Parathyroid adenoma (tissue), 2 donors: ENCODE measurements at regions not wholly inside any gene's neighbourhood (a gene's known extent, or its start where the extent isn't known, plus 50 kb on each side); places are given as distances from the start of the nearest gene placed in this dataset.
"Not testable (repeated sequence)": the region's sequence is repeated elsewhere in the genome, so short reads cannot be mapped to it uniquely, and the experiment has no call there.

Experiments used
- H2AFZ ChIP-seq: fragments of 300-600 bp; sonication (generic); one replicate; pipeline ENCODE4 v1.7.0; 2017; ENCODE audit warnings: antibody characterized with exemption, mild to moderate bottlenecking
- H3K27ac ChIP-seq: fragments of 300-600 bp; sonication (generic); one replicate; pipeline ENCODE4 v1.7.0; 2017
- H3K27me3 ChIP-seq: fragments of 300-600 bp; sonication (generic); one replicate; pipeline ENCODE4 v1.7.0; 2017; ENCODE audit warnings: low read length; ENCODE audit not compliant: control insufficient read depth, insufficient read depth
- H3K36me3 ChIP-seq: fragments of 300-600 bp; sonication (generic); one replicate; pipeline ENCODE4 v1.7.0; 2017; ENCODE audit warnings: low read length; ENCODE audit not compliant: control insufficient read depth, insufficient read depth
- H3K4me1 ChIP-seq: fragments of 300-600 bp; sonication (generic); one replicate; pipeline ENCODE4 v1.7.0; 2017; ENCODE audit warnings: control low read depth
- H3K4me2 ChIP-seq: fragments of 300-600 bp; sonication (generic); one replicate; pipeline ENCODE4 v1.7.0; 2017; ENCODE audit warnings: low read length
- H3K4me3 ChIP-seq: fragments of 300-600 bp; sonication (generic); one replicate; pipeline ENCODE4 v1.7.0; 2017; ENCODE audit warnings: low read depth, low read length
- H3K79me2 ChIP-seq: fragments of 300-600 bp; sonication (generic); one replicate; pipeline ENCODE4 v1.7.0; 2017; ENCODE audit warnings: control low read depth
- H3K9ac ChIP-seq: fragments of 300-600 bp; sonication (generic); one replicate; pipeline ENCODE4 v1.7.0; 2017; ENCODE audit warnings: mild to moderate bottlenecking
- H3K9me3 ChIP-seq: fragments of 300-600 bp; sonication (generic); one replicate; pipeline ENCODE4 v1.7.0; 2017; ENCODE audit warnings: low read length; ENCODE audit not compliant: control insufficient read depth
- TF ChIP-seq, protein P1 (sequence below): fragments of 300-600 bp; sonication (generic); IDR thresholded peaks from one replicate; pipeline ENCODE4 v1.7.0; 2017; ENCODE audit warnings: antibody characterized with exemption, mild to moderate bottlenecking
- donor health status: primary hyperparathyroidism.

DNA sequence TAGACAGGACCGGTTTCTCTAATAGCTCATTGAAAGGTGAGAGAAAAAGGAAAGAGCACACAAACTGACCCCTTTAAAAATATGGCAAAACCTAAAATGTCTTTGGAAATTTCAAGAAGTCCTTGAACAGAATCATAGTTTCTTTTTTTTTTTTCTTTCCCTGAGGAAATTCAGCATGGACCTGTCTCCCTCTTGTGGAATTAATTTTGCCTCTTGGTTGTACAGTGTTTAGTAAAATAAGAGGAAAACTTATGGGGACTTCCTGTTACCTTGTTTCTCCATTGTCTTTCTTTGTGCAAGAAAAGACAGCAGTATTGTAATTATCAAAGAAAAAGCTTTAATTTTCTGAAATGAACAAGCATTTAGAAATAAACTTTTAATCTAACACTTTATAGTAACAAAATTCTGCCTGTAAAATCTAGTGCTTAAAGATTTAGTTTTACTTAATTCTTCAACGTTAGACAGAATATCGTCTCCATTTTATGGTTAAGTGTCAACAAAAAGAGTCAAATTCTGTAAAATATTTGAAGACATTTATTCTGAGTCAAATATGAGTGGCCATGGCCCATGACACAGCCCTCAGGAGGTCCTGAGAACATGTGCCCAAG, 176.3 kb upstream of the NABP1 start:
- Histone ChIP-seq H3K27ac (peak overlapping the region; percentile 41), H2AFZ (peak overlapping the region; percentile 29), H3K27me3 (no peaks in the 10 kb centered on the region), H3K4me1 (no peaks in the 10 kb centered on the region), H3K9me3 (no peaks in the 10 kb centered on the region), H3K4me2 (no peak overlapping the region), H3K4me3 (no peak overlapping the region), H3K36me3 (no peaks in the 10 kb centered on the region), H3K9ac (no peak overlapping the region), H3K79me2 (no peaks in the 10 kb centered on the region)
- TF ChIP-seq, protein P1, sequence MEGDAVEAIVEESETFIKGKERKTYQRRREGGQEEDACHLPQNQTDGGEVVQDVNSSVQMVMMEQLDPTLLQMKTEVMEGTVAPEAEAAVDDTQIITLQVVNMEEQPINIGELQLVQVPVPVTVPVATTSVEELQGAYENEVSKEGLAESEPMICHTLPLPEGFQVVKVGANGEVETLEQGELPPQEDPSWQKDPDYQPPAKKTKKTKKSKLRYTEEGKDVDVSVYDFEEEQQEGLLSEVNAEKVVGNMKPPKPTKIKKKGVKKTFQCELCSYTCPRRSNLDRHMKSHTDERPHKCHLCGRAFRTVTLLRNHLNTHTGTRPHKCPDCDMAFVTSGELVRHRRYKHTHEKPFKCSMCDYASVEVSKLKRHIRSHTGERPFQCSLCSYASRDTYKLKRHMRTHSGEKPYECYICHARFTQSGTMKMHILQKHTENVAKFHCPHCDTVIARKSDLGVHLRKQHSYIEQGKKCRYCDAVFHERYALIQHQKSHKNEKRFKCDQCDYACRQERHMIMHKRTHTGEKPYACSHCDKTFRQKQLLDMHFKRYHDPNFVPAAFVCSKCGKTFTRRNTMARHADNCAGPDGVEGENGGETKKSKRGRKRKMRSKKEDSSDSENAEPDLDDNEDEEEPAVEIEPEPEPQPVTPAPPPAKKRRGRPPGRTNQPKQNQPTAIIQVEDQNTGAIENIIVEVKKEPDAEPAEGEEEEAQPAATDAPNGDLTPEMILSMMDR, result peak; percentile 51

DNA sequence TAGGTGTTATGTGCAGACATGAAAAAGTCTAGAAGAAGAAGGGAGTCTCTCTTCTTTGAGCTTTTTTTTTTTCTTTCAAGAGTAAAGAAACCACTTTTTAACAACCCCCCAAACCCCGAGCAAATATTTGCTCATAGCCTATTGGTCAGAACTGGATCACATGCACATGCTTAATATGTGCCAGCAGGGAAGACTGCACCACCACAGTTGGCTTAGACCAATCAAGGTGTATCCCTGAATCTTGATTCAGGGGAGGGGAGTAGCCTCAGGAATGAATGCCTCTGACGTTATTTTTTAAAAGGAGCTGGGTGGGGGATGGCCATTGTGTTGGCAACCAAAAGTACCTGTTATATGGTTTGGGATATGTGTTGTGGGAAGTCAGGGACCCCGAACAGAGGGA, 171.4 kb upstream of the NABP1 start:
- Histone ChIP-seq H3K9me3 (no peaks in the 10 kb centered on the region), H3K4me1 (no peaks in the 10 kb centered on the region), H3K4me3 (no peak overlapping the region), H2AFZ (no peak overlapping the region), H3K27ac (no peak overlapping the region), H3K79me2 (no peaks in the 10 kb centered on the region), H3K4me2 (no peak overlapping the region), H3K36me3 (no peaks in the 10 kb centered on the region), H3K27me3 (no peaks in the 10 kb centered on the region), H3K9ac (no peak overlapping the region)
- TF ChIP-seq, protein P1, result no peak

DNA sequence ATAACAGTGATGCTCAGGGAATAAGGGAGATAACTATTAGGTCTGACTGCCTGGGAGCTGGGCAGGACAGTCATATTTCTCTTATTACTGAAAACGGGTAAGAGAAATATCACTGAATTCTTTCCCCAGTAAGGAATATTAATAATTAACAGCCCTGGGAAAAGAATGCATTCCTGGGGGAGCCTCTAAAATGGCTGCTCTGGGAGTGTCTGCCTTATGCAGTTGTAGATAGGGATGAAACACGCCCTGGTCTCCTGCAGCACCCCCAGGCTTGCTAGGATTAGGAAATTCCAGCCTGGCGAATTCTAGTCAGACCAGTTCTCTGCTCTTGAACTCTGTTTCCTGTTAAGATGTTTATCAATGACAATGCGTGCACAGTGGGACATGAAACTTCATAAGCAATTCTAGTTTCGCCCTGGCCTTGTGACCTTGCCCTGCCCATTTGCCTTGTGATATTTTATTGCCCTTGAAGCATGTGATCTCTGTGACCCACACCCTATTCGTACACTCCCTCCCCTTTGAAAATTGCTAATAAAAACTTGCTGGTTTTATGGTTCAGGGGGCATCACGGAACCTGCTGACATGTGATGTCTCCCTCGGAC, 170.6 kb upstream of the NABP1 start:
- H3K9me3 ChIP-seq, H2AFZ ChIP-seq, H3K9ac ChIP-seq, H3K27ac ChIP-seq, H3K4me3 ChIP-seq, H3K36me3 ChIP-seq, H3K4me1 ChIP-seq, H3K4me2 ChIP-seq, H3K79me2 ChIP-seq, H3K27me3 ChIP-seq: not testable (repeated sequence)

DNA sequence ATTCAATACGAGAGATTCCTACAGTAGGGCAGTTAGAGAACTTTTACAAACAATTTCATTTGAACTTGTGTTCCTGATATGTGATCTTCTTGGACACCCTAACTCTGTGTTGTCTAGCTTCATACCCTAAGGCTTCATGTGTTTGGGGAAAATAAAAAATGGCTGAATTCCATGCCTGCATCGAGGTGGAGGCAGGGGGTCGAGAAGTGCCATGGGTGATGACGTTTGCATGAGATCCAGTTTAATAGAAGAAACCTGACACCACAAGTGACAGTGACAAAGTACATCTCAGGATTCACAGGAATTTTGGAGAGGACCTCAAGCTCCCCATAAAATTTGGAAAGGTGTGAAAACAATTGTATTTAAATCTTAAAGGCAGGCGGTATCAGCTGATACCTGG, 169.2 kb upstream of the NABP1 start:
- Histone ChIP-seq H3K9me3 (no peaks in the 10 kb centered on the region), H3K4me3 (no peak overlapping the region), H3K27ac (no peak overlapping the region), H3K79me2 (no peaks in the 10 kb centered on the region), H3K4me1 (no peaks in the 10 kb centered on the region), H2AFZ (no peak overlapping the region), H3K4me2 (no peak overlapping the region), H3K9ac (no peak overlapping the region), H3K36me3 (no peaks in the 10 kb centered on the region), H3K27me3 (no peaks in the 10 kb centered on the region)
- TF ChIP-seq, protein P1, result no peak

DNA sequence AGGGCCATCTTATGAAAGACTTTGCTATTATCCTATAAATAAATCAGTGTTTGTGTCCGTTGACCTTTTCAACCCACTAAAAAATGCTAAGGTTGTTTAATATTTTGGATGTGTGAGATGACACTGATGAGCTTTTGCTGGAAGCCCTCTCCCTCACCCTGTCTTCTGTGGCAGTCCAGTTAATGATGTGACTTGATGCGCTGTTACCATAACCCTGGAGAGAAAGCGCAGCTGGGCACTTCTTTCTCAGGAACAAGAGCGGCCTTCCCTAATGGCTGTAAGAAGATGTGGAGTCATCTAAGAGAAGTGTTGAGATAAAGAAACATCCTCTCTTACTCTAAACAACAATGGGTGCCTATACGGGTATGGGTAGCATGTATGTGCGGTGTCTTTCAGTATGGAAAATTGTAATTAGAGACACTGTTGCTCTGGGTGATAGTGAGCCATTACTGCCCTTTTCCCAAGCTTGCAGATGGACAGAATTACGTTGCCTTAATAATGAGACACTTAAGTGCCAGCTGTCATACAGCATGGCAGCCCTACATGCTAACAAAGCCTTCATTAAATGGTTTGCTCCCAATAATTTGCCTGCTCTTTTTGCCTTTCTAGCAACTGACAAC, 165.6 kb upstream of the NABP1 start:
- H3K27ac ChIP-seq, result no peak overlapping the region
- H3K4me3 ChIP-seq, result no peak overlapping the region
- H3K36me3 ChIP-seq, result no peaks in the 10 kb centered on the region
- no peak overlapping the region for H2AFZ ChIP-seq
- no peaks in the 10 kb centered on the region for H3K9me3 ChIP-seq
- TF ChIP-seq, protein P1, result no peak
- H3K27me3 ChIP-seq, result no peaks in the 10 kb centered on the region
- H3K79me2 ChIP-seq, result no peaks in the 10 kb centered on the region
- H3K4me1 ChIP-seq, result no peaks in the 10 kb centered on the region
- no peak overlapping the region for H3K4me2 ChIP-seq
- no peak overlapping the region for H3K9ac ChIP-seq
